Mammary epithelial cell (primary cell): ENCODE measurements at regions not wholly inside any gene's neighbourhood (a gene's known extent, or its start where the extent isn't known, plus 50 kb on each side); places are given as distances from the start of the nearest gene placed in this dataset.

ENCODE experiments used
- CTCF ChIP-seq, 2 donors: IDR thresholded peaks in 1 of 2; conservative IDR thresholded peaks in 1 of 2; 2 replicates each; pipeline ENCODE4 v1.5.1; 2011 to 2012; ENCODE audit warnings: inconsistent platforms in 2 of 2, low read length in 2 of 2, mild to moderate bottlenecking in 2 of 2, control low read depth in 1 of 2, low read depth in 1 of 2; ENCODE audit not compliant: insufficient read depth in 1 of 2; ENCODE audit errors: extremely low read depth in 1 of 2
- EZH2 ChIP-seq: IDR thresholded peaks from 2 replicates; pipeline ENCODE4 v1.6.1; 2012; ENCODE audit warnings: low read length, inconsistent platforms, borderline replicate concordance

- no peak for TF ChIP-seq EZH2
- TF ChIP-seq CTCF (conservative IDR thresholded peaks at IDR 0.05 in 1 of 2, IDR thresholded peaks at IDR 0.05 in 1 of 2; ENCODE audit: extremely low read depth in 1 of 2, insufficient read depth in 1 of 2, low read depth in 1 of 2, low read length in 2 of 2) = no peak
These were observed 332.8 kb downstream of the DHX15 start for GRCh38 chr4:24251589-24251988.
